Esophagus muscularis mucosa (tissue), 4 donors: ENCODE measurements at regions not wholly inside any gene's neighbourhood (a gene's known extent, or its start where the extent isn't known, plus 50 kb on each side); places are given as distances from the start of the nearest gene placed in this dataset.
A peak's percentile ranks its signal among the peaks of the same experiment; 100 is the strongest.

Experiments
- DNase-seq: peaks from one replicate; pipeline ENCODE4 v3.0.0-alpha.2; 2017; ENCODE audit errors: extremely low spot score
- H3K27ac ChIP-seq, 4 donors: fragments of 200-600 bp; sonication (generic); replicated peaks in 1 of 4; 1 replicate in 3 of 4; 2 replicates in 1 of 4; pipeline ENCODE4 v1.5.1; 2016 to 2019; ENCODE audit warnings: mild to moderate bottlenecking in 1 of 4
- H3K27me3 ChIP-seq, 4 donors: fragments of 200-600 bp; sonication (generic); one replicate each; pipeline versions ENCODE4 v1.5.1 to v1.6.0; 2016 to 2019
- H3K36me3 ChIP-seq, 4 donors: fragments of 200-600 bp; sonication (generic); one replicate each; pipeline ENCODE4 v1.5.1; 2016 to 2019
- H3K4me1 ChIP-seq, 4 donors: fragments of 200-600 bp; sonication (generic); one replicate each; pipeline ENCODE4 v1.5.1; 2016 to 2019
- H3K4me3 ChIP-seq, 4 donors: fragments of 200-600 bp; sonication (generic); 1 replicate in 2 of 4; 2 replicates in 2 of 4; pipeline ENCODE4 v1.5.1; 2016 to 2019; ENCODE audit warnings: mild to moderate bottlenecking in 4 of 4, moderate library complexity in 1 of 4
- H3K9me3 ChIP-seq, 4 donors: fragments of 200-600 bp; sonication (generic); 1 replicate in 3 of 4; 2 replicates in 1 of 4; pipeline ENCODE4 v1.5.1; 2016 to 2019
- CTCF ChIP-seq, 3 experiments: fragments of 200-600 bp in 2 of 3; fragments of 450-650 bp in 1 of 3; sonication (generic) in 2 of 3; IDR thresholded peaks; one replicate each; pipeline ENCODE4 v1.5.1; 2017 to 2019; ENCODE audit warnings: antibody characterized with exemption in 3 of 3, mild to moderate bottlenecking in 2 of 3, moderate library complexity in 1 of 3
- EP300 ChIP-seq: sonication (generic); formaldehyde crosslinking; IDR thresholded peaks from one replicate; pipeline ENCODE4 v1.6.1; 2017; ENCODE audit warnings: antibody characterized with exemption
- POLR2A ChIP-seq: fragments of 450-650 bp; IDR thresholded peaks from one replicate; pipeline ENCODE4 v1.6.1; 2017; ENCODE audit warnings: antibody characterized with exemption, moderate library complexity, mild to moderate bottlenecking, low read depth
- POLR2AphosphoS5 ChIP-seq, 2 donors: sonication (generic); formaldehyde crosslinking; IDR thresholded peaks; one replicate each; pipeline ENCODE4 v1.6.1; 2017; ENCODE audit warnings: antibody characterized with exemption in 2 of 2
- WGBS: methylation state at CpG from one replicate; pipeline ENCODE4 v1.1.5; 2018; 5-methylcytosine and 5-hydroxymethylcytosine counted together
- intact Hi-C: fragments of 100-400 bp; cut with DNase I; formaldehyde crosslinking; loops from one replicate; pipeline ENCODE4 v1.15.1; 2023

GRCh38 chr12:89950421-89950820 is 241.8 kb upstream of the ATP2B1 start:
- H3K27me3 ChIP-seq: no peaks in the 10 kb centered on the region
- H3K4me1 ChIP-seq: peaks cover 9 to 45% (median 40%) of the 10 kb centered on the region in 4 donors
- intact Hi-C loops: no loop called here
- WGBS: 25% methylated on average over 1 of the region's 1 CpG
- TF ChIP-seq CTCF (IDR thresholded peaks at IDR 0.05) (no peak), POLR2A (no peak), POLR2AphosphoS5 (IDR thresholded peaks at IDR 0.05) (no peak), EP300 (no peak)
- H3K27ac ChIP-seq: peak overlapping the region in 3 of 4 donors; percentile 50 to 72 (median 61)
- no peaks in the 10 kb centered on the region for H3K36me3 ChIP-seq
- H3K9me3 ChIP-seq: no peaks in the 10 kb centered on the region
- no peak for DNase-seq
- no peak overlapping the region for H3K4me3 ChIP-seq

GRCh38 chr12:89949457-89950195 is 241.0 kb upstream of the ATP2B1 start:
- Histone ChIP-seq H3K36me3 (no peaks in the 10 kb centered on the region), H3K4me3 (no peak overlapping the region), H3K27me3 (no peaks in the 10 kb centered on the region), H3K9me3 (no peaks in the 10 kb centered on the region), H3K4me1 (peaks cover 9 to 45% (median 40%) of the 10 kb centered on the region in 4 donors), H3K27ac (peak overlapping the region in 3 of 4 donors; percentile 50 to 72 (median 61))
- WGBS: 28% methylated on average over 4 of the region's 4 CpGs
- TF ChIP-seq EP300 (no peak), CTCF (IDR thresholded peaks at IDR 0.05) (peak in 2 of 3 experiments; percentile 11 to 37), POLR2A (no peak)
- intact Hi-C loops: no loop called here
- DNase-seq: no peak

- TF ChIP-seq EP300 (no peak), POLR2A (no peak), CTCF (IDR thresholded peaks at IDR 0.05) (no peak), POLR2AphosphoS5 (IDR thresholded peaks at IDR 0.05) (no peak)
- no peak for DNase-seq
- 69% methylated on average over 1 of the region's 1 CpG for WGBS
- Histone ChIP-seq H3K36me3 (no peaks in the 10 kb centered on the region), H3K9me3 (no peaks in the 10 kb centered on the region), H3K4me1 (peaks cover 9 to 54% (median 45%) of the 10 kb centered on the region in 4 donors), H3K4me3 (no peak overlapping the region), H3K27me3 (no peaks in the 10 kb centered on the region), H3K27ac (peak overlapping the region; percentile 41 to 72 (median 60))
- intact Hi-C loops: no loop called here
These were observed 239.9 kb upstream of the ATP2B1 start for GRCh38 chr12:89948271-89949175.

- H3K9me3 ChIP-seq: no peaks in the 10 kb centered on the region
- H3K36me3 ChIP-seq: no peaks in the 10 kb centered on the region
- H3K27me3 ChIP-seq: no peaks in the 10 kb centered on the region
- peak overlapping the region; percentile 41 to 72 (median 60) for H3K27ac ChIP-seq
- peaks cover 9 to 58% (median 49%) of the 10 kb centered on the region in 4 donors for H3K4me1 ChIP-seq
- TF ChIP-seq POLR2AphosphoS5 (IDR thresholded peaks at IDR 0.05): peak in 1 of 2 donors; percentile 37
- no peak for TF ChIP-seq POLR2A
- DNase-seq: no peak
- intact Hi-C loops: no loop called here
- WGBS: 24% methylated on average over 5 of the region's 5 CpGs
- no peak overlapping the region for H3K4me3 ChIP-seq
These were observed 239.0 kb upstream of the ATP2B1 start for GRCh38 chr12:89947437-89948270.
